HepG2 (cell line): ENCODE measurements at regions not wholly inside any gene's neighbourhood (a gene's known extent, or its start where the extent isn't known, plus 50 kb on each side); places are given as distances from the start of the nearest gene placed in this dataset.

Experiments used
- ATAC-seq: fragments of 200-7000 bp; cut with Tn5 transposase; 3 replicates; pipeline ENCODE4 v1.9.1; 2020; ENCODE audit warnings: mild to moderate bottlenecking, moderate library complexity
- BruUV-seq: library from RNA; stranded (reverse); fragments of 400-500 nt; replicated peaks from 2 replicates; lab custom pipeline; 2021; lab: Mats Ljungman, UMichigan
- CTCF ChIA-PET: fragments of 300-600 bp; formaldehyde crosslinking; extraction: SDS; loops from one replicate; lab custom pipeline; 2021; ENCODE audit warnings: low total read pairs, inconsistent platforms, low intra/inter-chr PET ratio; lab: Yijun Ruan, JAX
- POLR2A ChIA-PET: fragments of 350-600 bp; sonication (Branson Sonifier 250); formaldehyde crosslinking; loops from one replicate; lab custom pipeline; 2020; ENCODE audit warnings: antibody characterized with exemption, inconsistent platforms; lab: Yijun Ruan, JAX
- DNase-seq: peaks from one replicate; pipeline ENCODE4 v3.0.0-alpha.2; 2015; ENCODE audit warnings: low spot score
- FAIRE-seq: peaks from 3 replicates; lab custom pipeline; 2011; peaks lifted over from hg19 to GRCh38; lab: Jason Lieb, UNC
- H2AFZ ChIP-seq: one replicate; pipeline ENCODE4 v1.6.1; 2011; ENCODE audit warnings: low read length, inconsistent platforms
- H3K27ac ChIP-seq: fragments of 300-600 bp; 3 replicates; pipeline ENCODE4 v1.8.0; 2011; ENCODE audit warnings: mixed run types, mild to moderate bottlenecking, mixed read lengths, low read length, inconsistent platforms; ENCODE audit not compliant: insufficient read depth; ENCODE audit errors: extremely low read length
- H3K27me3 ChIP-seq, 2 experiments: fragments of 200-600 bp in 1 of 2; 2 replicates in 1 of 2; 3 replicates in 1 of 2; pipeline versions ENCODE4 v1.6.0 to v1.8.0; 2011; ENCODE audit warnings: low read length in 2 of 2, mild to moderate bottlenecking in 2 of 2, moderate library complexity in 2 of 2, inconsistent platforms in 1 of 2; ENCODE audit not compliant: insufficient read depth in 2 of 2, control insufficient read depth in 1 of 2
- H3K36me3 ChIP-seq, 2 experiments: fragments of 200-600 bp in 1 of 2; replicated peaks in 1 of 2; 2 replicates in 1 of 2; 3 replicates in 1 of 2; pipeline versions ENCODE4 v1.5.1 to v1.8.0; 2011; ENCODE audit warnings: low read length in 2 of 2, inconsistent platforms in 1 of 2; ENCODE audit not compliant: insufficient read depth in 2 of 2, control insufficient read depth in 1 of 2
- H3K4me1 ChIP-seq: 2 replicates; pipeline ENCODE4 v1.5.1; 2012; ENCODE audit warnings: low read length, inconsistent platforms; ENCODE audit not compliant: insufficient read depth
- H3K4me2 ChIP-seq: 2 replicates; pipeline ENCODE4 v1.6.0; 2011; ENCODE audit warnings: low read depth, low read length, inconsistent platforms
- H3K4me3 ChIP-seq, 3 experiments: fragments of 200-600 bp in 1 of 3; sonication (generic), shearing (Covaris generic) in 1 of 3; replicated peaks in 1 of 3; 2 replicates each; pipeline ENCODE4 v1.5.1; 2011 to 2016; ENCODE audit warnings: low read length in 3 of 3, inconsistent platforms in 2 of 3, low read depth in 2 of 3, mild to moderate bottlenecking in 2 of 3, control low read depth in 1 of 3, mixed read lengths in 1 of 3; ENCODE audit not compliant: insufficient read depth in 1 of 3
- H3K79me2 ChIP-seq: one replicate; pipeline ENCODE4 v1.6.1; 2011; ENCODE audit warnings: low read length, inconsistent platforms; ENCODE audit not compliant: insufficient read depth
- H3K9ac ChIP-seq: 2 replicates; pipeline ENCODE4 v1.6.0; 2011; ENCODE audit warnings: mild to moderate bottlenecking, low read depth, low read length, inconsistent platforms; ENCODE audit not compliant: insufficient read depth
- H3K9me3 ChIP-seq: 2 replicates; pipeline ENCODE4 v1.5.1; 2012; ENCODE audit warnings: mild to moderate bottlenecking, low read length
- H4K20me1 ChIP-seq: 2 replicates; pipeline ENCODE4 v1.6.0; 2011; ENCODE audit warnings: inconsistent platforms, mild to moderate bottlenecking, low read length, moderate library complexity; ENCODE audit not compliant: insufficient read depth
- DNMT1 ChIP-seq: sonication (generic); formaldehyde crosslinking; IDR thresholded peaks from 2 replicates; pipeline ENCODE4 v1.5.1; 2020; ENCODE audit warnings: mild to moderate bottlenecking, missing genetic modification reagents
- FLYWCH1 ChIP-seq: sonication (generic); formaldehyde crosslinking; IDR thresholded peaks from 2 replicates; pipeline ENCODE4 v1.8.1; 2023; ENCODE audit warnings: mild to moderate bottlenecking, missing genetic modification reagents
- HOXA3 ChIP-seq: sonication (generic); formaldehyde crosslinking; IDR thresholded peaks from 2 replicates; pipeline ENCODE4 v1.5.0; 2020; ENCODE audit warnings: missing genetic modification reagents
- KMT2A ChIP-seq: sonication (generic); formaldehyde crosslinking; IDR thresholded peaks from 2 replicates; pipeline ENCODE4 v1.4.0; 2020; ENCODE audit warnings: missing genetic modification reagents
- MXD4 ChIP-seq: IDR thresholded peaks from 2 replicates; pipeline ENCODE4 v1.6.1; 2016; ENCODE audit warnings: mild to moderate bottlenecking, missing biosample characterization, missing genetic modification reagents
- NFE2L1 ChIP-seq: sonication (generic); formaldehyde crosslinking; IDR thresholded peaks from 2 replicates; pipeline ENCODE4 v1.4.0; 2020; ENCODE audit warnings: missing genetic modification reagents, mild to moderate bottlenecking, borderline replicate concordance
- NFRKB ChIP-seq: fragments of 450-650 bp; IDR thresholded peaks from 2 replicates; pipeline ENCODE4 v1.6.1; 2017
- POLR2AphosphoS5 ChIP-seq: IDR thresholded peaks from 2 replicates; pipeline ENCODE4 v1.6.1; 2012; ENCODE audit warnings: low read depth, low read length
- RAD21 ChIP-seq: fragments of 450-650 bp; formaldehyde crosslinking; IDR thresholded peaks from 2 replicates; pipeline ENCODE4 v1.5.0; 2020; ENCODE audit warnings: mild to moderate bottlenecking
- RARG ChIP-seq: sonication (generic); formaldehyde crosslinking; IDR thresholded peaks from 2 replicates; pipeline ENCODE4 v1.4.0; 2020; ENCODE audit warnings: low read depth, mild to moderate bottlenecking, missing genetic modification reagents
- SNAI1 ChIP-seq: sonication (generic); formaldehyde crosslinking; IDR thresholded peaks from 2 replicates; pipeline ENCODE4 v1.5.0; 2020; ENCODE audit warnings: mild to moderate bottlenecking, missing genetic modification reagents, borderline replicate concordance
- SP140L ChIP-seq: sonication (generic); formaldehyde crosslinking; IDR thresholded peaks from 2 replicates; pipeline ENCODE4 v1.4.0; 2020; ENCODE audit warnings: missing genetic modification reagents, borderline replicate concordance
- ZNF317 ChIP-seq: sonication (generic); formaldehyde crosslinking; IDR thresholded peaks from 2 replicates; pipeline ENCODE4 v1.5.0; 2020; ENCODE audit warnings: mild to moderate bottlenecking, missing genetic modification reagents
- ZNF432 ChIP-seq: sonication (generic); formaldehyde crosslinking; IDR thresholded peaks from 2 replicates; pipeline ENCODE4 v1.5.0; 2020; ENCODE audit warnings: missing genetic modification reagents, mild to moderate bottlenecking, borderline replicate concordance
- ZNF501 ChIP-seq: sonication (generic); formaldehyde crosslinking; IDR thresholded peaks from 2 replicates; pipeline ENCODE4 v1.5.1; 2020; ENCODE audit warnings: mild to moderate bottlenecking, moderate library complexity, missing genetic modification reagents
- ZNF850 ChIP-seq: sonication (generic); formaldehyde crosslinking; conservative IDR thresholded peaks from 2 replicates; pipeline ENCODE4 v1.9.0; 2021; ENCODE audit warnings: mild to moderate bottlenecking, missing genetic modification reagents
- WGBS: methylation state at CpG from one replicate; pipeline ENCODE4 v1.1.6; 2017; ENCODE audit warnings: low lambda C conversion rate; 5-methylcytosine and 5-hydroxymethylcytosine counted together
- in situ Hi-C: cut with HindIII; loops from 2 replicates; pipeline ENCODE4 v1.10.0; 2017; ENCODE audit warnings: low pct_unique_long_range_greater_than_20kb; ENCODE audit not compliant: extremely low pct_ligation_motif_present
- intact Hi-C: fragments of 100-400 bp; cut with micrococcal nuclease; formaldehyde crosslinking; loops from one replicate; pipeline ENCODE4 v1.10.0; 2022; ENCODE audit not compliant: unreplicated experiment

DNA sequence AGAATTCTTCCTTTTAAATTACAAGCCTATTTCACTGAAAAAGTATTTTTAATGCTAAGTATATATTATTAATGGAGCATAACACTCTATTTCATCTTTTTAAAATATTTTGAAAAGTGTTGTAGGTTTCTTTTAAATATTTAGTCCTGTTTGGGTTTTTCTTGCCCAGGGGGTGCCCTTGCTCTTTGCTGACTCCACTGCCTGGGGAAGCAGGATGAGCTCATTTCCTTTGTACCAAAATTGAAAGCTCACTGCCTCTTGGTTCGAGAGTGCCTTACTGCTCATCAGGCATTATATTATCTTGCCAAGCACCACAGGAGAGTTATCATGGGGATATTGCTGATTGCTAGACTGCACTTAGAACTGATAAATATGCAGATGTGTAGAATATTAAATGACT is 819.2 kb downstream of the PCDH18 start (continued):
- TF ChIP-seq RARG, result no peak
- TF ChIP-seq SP140L (CRISPR knock-in tag), result no peak
- no peak for TF ChIP-seq HOXA3
- TF ChIP-seq ZNF850 (CRISPR knock-in tag), result no peak
- no peak for TF ChIP-seq RAD21 (CRISPR knock-in tag)
- TF ChIP-seq MXD4 (CRISPR knock-in tag), result no peak
- TF ChIP-seq NFRKB, result no peak
- no peak for TF ChIP-seq DNMT1 (CRISPR knock-in tag)

DNA sequence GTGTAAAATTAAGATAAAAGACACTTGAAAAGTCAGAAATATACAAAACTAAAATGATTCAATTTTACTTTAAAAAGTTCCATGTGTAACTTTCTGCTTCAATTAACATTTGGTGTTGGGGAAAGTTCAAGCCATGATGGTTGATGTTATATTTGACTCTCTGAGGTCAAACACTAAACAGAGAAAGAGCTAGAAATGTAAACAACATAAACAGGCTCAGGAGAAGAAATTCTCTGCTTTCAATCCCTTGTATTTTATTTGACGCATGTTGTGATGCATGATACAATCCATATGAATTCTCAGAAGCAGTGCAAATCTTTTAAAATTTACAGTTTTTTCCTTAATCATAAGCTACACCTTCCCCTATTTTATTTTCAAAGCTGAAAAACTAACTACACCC is 822.4 kb downstream of the PCDH18 start:
- DNase-seq, result no peak
- Histone ChIP-seq H3K27ac (no peak overlapping the region), H3K4me2 (no peak overlapping the region), H3K27me3 (no peaks in the 10 kb centered on the region), H3K9ac (no peak overlapping the region), H3K4me1 (no peaks in the 10 kb centered on the region), H4K20me1 (no peaks in the 10 kb centered on the region), H3K9me3 (no peaks in the 10 kb centered on the region), H3K4me3 (no peak overlapping the region)
- ATAC-seq, result no peak
- in situ Hi-C loops (no loop called here), intact Hi-C loops (no loop called here)
- CTCF ChIA-PET, result no interaction called here
- no peak for FAIRE-seq
- TF ChIP-seq ZNF501 (CRISPR knock-in tag) (no peak), FLYWCH1 (no peak), RARG (no peak), ZNF432 (no peak), POLR2AphosphoS5 (no peak), NFE2L1 (no peak), SNAI1 (no peak), ZNF317 (CRISPR knock-in tag) (no peak), KMT2A (no peak)
- TF ChIP-seq, all 625 proteins: peak for 0
- no peaks in the 10 kb centered on the region for H3K79me2 ChIP-seq
- no peaks in the 10 kb centered on the region for H3K36me3 ChIP-seq
- 28% methylated on average over 1 of the region's 1 CpG for WGBS
- no TSS peak for BruUV-seq
- no peak overlapping the region for H2AFZ ChIP-seq
- POLR2A ChIA-PET, result no interaction called here
